ENCODE measurements at regions not wholly inside any gene's neighbourhood (a gene's known extent, or its start where the extent isn't known, plus 50 kb on each side); places are given as distances from the start of the nearest gene placed in this dataset.

DNA sequence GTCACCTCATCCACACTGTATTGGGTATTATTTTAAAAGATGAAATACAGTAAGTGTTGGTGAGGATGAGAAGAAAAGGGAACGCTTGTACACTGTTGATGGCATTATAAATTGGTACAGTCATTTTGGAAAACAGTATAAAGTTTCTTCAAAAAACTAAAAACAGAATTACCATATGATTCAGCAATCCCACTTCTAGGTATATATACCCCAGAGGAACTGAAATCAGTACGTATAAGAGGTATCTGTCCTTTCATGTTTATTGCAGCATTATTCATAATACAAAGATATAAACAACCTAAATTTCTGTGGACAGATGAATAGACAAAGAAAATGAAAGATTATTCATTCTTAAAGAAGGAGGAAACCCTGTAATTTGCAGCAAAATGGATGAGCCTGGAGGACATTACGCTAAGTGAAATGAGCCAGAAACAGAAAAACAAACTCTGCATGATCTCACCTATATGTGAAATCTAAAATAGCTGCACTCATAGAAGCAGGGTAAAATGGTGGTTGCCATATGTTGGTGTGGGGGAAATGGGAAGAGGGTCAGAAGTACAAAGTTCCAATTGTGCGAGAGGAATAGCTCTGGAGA, 191.6 kb downstream of the TRIM36 start:
- H3K27ac ChIP-seq (ENCODE audit: low read length), result no peak overlapping the region
- Mint-ChIP-seq H3K36me3 (no peaks in the 10 kb centered on the region), H3K4me3 (no peak overlapping the region), H3K9me3 (peaks cover 5 to 9% of the 10 kb centered on the region in 2 donors), H3K4me1 (no peaks in the 10 kb centered on the region), H3K27ac (no peak overlapping the region), H3K27me3 (ENCODE audit: low read depth in 2 of 2) (no peaks in the 10 kb centered on the region)
- H3K36me3 ChIP-seq (ENCODE audit: control insufficient read depth, insufficient read depth, low read length), result no peaks in the 10 kb centered on the region
- no peaks in the 10 kb centered on the region for H3K4me1 ChIP-seq (ENCODE audit: control insufficient read depth, insufficient read depth, low read length)
- DNase-seq, result no peak
- intact Hi-C loops (cut with micrococcal nuclease), result no loop called here
- 60% methylated on average over 1 of the region's 4 CpGs for WGBS (ENCODE audit: insufficient coverage)
- no peaks in the 10 kb centered on the region for H3K27me3 ChIP-seq (ENCODE audit: control insufficient read depth, insufficient read depth, low read length)
- H3K4me3 ChIP-seq (ENCODE audit: low read length), result no peak overlapping the region
- no peak for ATAC-seq
- H3K9me3 ChIP-seq (ENCODE audit: control insufficient read depth, insufficient read depth, low read length), result no peaks in the 10 kb centered on the region
- TF ChIP-seq, protein P1, sequence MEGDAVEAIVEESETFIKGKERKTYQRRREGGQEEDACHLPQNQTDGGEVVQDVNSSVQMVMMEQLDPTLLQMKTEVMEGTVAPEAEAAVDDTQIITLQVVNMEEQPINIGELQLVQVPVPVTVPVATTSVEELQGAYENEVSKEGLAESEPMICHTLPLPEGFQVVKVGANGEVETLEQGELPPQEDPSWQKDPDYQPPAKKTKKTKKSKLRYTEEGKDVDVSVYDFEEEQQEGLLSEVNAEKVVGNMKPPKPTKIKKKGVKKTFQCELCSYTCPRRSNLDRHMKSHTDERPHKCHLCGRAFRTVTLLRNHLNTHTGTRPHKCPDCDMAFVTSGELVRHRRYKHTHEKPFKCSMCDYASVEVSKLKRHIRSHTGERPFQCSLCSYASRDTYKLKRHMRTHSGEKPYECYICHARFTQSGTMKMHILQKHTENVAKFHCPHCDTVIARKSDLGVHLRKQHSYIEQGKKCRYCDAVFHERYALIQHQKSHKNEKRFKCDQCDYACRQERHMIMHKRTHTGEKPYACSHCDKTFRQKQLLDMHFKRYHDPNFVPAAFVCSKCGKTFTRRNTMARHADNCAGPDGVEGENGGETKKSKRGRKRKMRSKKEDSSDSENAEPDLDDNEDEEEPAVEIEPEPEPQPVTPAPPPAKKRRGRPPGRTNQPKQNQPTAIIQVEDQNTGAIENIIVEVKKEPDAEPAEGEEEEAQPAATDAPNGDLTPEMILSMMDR (IDR thresholded peaks at IDR 0.05), result no peak

DNA sequence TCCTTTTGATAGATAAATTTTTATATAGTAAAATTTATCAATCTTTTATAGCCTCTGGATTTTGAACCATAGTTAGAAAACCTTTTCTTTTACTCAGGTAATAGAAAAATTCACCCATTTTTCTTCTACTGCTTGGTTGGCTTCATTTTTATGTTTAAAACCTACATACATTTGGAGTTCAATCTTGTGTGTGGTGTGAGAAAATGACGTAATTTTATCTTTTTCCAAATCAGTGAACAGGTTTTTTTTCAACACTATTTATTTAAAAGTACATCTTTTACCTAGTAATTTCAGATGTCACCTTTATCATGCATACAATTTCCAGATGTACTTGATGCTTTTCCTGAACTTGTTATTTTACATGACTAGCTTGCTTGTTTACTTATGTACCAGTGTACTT, 200.2 kb downstream of the TRIM36 start:
- intact Hi-C loops (cut with micrococcal nuclease), result no loop called here
- no peaks in the 10 kb centered on the region for H3K36me3 Mint-ChIP-seq
- Histone ChIP-seq H3K9me3 (ENCODE audit: control insufficient read depth, insufficient read depth, low read length) (no peaks in the 10 kb centered on the region), H3K27me3 (ENCODE audit: control insufficient read depth, insufficient read depth, low read length) (no peaks in the 10 kb centered on the region), H3K27ac (ENCODE audit: low read length) (no peak overlapping the region), H3K4me3 (ENCODE audit: low read length) (no peak overlapping the region), H3K4me1 (ENCODE audit: control insufficient read depth, insufficient read depth, low read length) (no peaks in the 10 kb centered on the region), H3K36me3 (ENCODE audit: control insufficient read depth, insufficient read depth, low read length) (no peaks in the 10 kb centered on the region)
- ATAC-seq (no peak), DNase-seq (no peak)
- no peaks in the 10 kb centered on the region for H3K27me3 Mint-ChIP-seq (ENCODE audit: low read depth in 2 of 2)
- WGBS (ENCODE audit: insufficient coverage), result no CpG with 5 or more reads among the region's 1 CpG
- H3K27ac Mint-ChIP-seq, result no peak overlapping the region
- peaks cover 0 to 15% of the 10 kb centered on the region in 2 donors for H3K9me3 Mint-ChIP-seq
- no peaks in the 10 kb centered on the region for H3K4me1 Mint-ChIP-seq
- no peak overlapping the region for H3K4me3 Mint-ChIP-seq
- TF ChIP-seq, protein P1 (IDR thresholded peaks at IDR 0.05), result no peak

DNA sequence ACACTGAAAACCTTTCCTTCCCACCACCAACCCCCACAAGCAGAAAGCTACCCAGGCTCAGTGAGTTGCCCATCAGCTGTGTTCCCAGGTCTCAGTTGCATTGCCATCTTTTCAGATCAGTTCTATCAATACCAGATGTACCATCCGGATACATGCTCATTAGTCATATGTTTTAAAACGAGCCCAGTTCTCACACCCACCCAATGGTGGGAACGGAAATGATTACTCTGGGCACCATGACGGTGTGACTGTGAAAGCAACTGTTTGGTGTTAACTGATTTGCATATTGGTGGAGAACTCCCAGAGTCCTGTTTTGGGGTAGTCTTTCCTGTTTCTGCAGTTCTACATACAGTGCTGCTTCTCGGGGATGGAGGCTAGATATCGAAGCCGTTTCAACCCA, 212.3 kb downstream of the TRIM36 start:
- no peaks in the 10 kb centered on the region for H3K36me3 Mint-ChIP-seq
- peaks cover 0 to 4% of the 10 kb centered on the region in 2 donors for H3K9me3 Mint-ChIP-seq
- Histone ChIP-seq H3K9me3 (ENCODE audit: control insufficient read depth, insufficient read depth, low read length) (no peaks in the 10 kb centered on the region), H3K27ac (ENCODE audit: low read length) (peak overlapping the region; percentile 56), H3K4me3 (ENCODE audit: low read length) (no peak overlapping the region), H3K4me1 (ENCODE audit: control insufficient read depth, insufficient read depth, low read length) (no peaks in the 10 kb centered on the region), H3K27me3 (ENCODE audit: control insufficient read depth, insufficient read depth, low read length) (no peaks in the 10 kb centered on the region), H3K36me3 (ENCODE audit: control insufficient read depth, insufficient read depth, low read length) (no peaks in the 10 kb centered on the region)
- H3K4me3 Mint-ChIP-seq, result no peak overlapping the region
- peak in 1 of 2 donors; percentile 1 for DNase-seq
- TF ChIP-seq, protein P1 (IDR thresholded peaks at IDR 0.05), result no peak
- peak overlapping the region; percentile 49 to 61 for H3K27ac Mint-ChIP-seq
- H3K4me1 Mint-ChIP-seq, result no peaks in the 10 kb centered on the region
- intact Hi-C loops (cut with micrococcal nuclease), result no loop called here
- H3K27me3 Mint-ChIP-seq (ENCODE audit: low read depth in 2 of 2), result no peaks in the 10 kb centered on the region
- 83% methylated on average over 5 of the region's 7 CpGs for WGBS (ENCODE audit: insufficient coverage)
- ATAC-seq, result peak; percentile 54 to 61 (median 55)

DNA sequence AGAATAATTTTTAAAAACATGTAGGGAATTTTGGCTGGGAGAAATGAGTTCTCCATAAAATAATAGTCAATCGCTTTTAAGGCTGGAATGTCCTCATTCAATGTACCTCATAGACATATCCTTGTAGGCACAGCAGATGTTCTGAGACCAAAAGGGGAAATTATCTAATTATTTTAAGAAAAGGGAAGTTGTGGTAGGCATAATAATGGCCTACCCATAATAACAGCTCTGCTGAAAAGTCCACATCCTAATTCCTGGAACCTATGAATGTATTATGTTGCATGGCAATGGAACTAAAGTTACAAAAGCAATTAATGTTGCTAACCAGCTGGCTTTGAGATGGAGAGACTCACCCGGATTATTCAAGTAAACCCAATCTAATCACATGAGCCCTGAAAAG, 216.1 kb downstream of the TRIM36 start:
- Mint-ChIP-seq H3K27me3 (ENCODE audit: low read depth in 2 of 2) (no peaks in the 10 kb centered on the region), H3K4me3 (no peak overlapping the region), H3K9me3 (no peaks in the 10 kb centered on the region), H3K27ac (no peak overlapping the region), H3K36me3 (no peaks in the 10 kb centered on the region), H3K4me1 (no peaks in the 10 kb centered on the region)
- DNase-seq (no peak), ATAC-seq (no peak)
- H3K27me3 ChIP-seq (ENCODE audit: control insufficient read depth, insufficient read depth, low read length), result no peaks in the 10 kb centered on the region
- 40% methylated on average over 1 of the region's 2 CpGs for WGBS (ENCODE audit: insufficient coverage)
- TF ChIP-seq, protein P1 (IDR thresholded peaks at IDR 0.05), result no peak
- no peaks in the 10 kb centered on the region for H3K9me3 ChIP-seq (ENCODE audit: control insufficient read depth, insufficient read depth, low read length)
- no peaks in the 10 kb centered on the region for H3K4me1 ChIP-seq (ENCODE audit: control insufficient read depth, insufficient read depth, low read length)
- intact Hi-C loops (cut with micrococcal nuclease), result no loop called here
- H3K27ac ChIP-seq (ENCODE audit: low read length), result no peak overlapping the region
- H3K4me3 ChIP-seq (ENCODE audit: low read length), result no peak overlapping the region
- H3K36me3 ChIP-seq (ENCODE audit: control insufficient read depth, insufficient read depth, low read length), result no peaks in the 10 kb centered on the region

All from natural killer cell (primary cell).